HG02588 (cell line): ENCODE measurements at regions not wholly inside any gene's neighbourhood (a gene's known extent, or its start where the extent isn't known, plus 50 kb on each side); places are given as distances from the start of the nearest gene placed in this dataset.

Source experiments
- ATAC-seq: cut with Tn5 transposase; IDR thresholded peaks from one replicate; pipeline ENCODE4 v1.9.1; 2021; ENCODE audit warnings: mild to moderate bottlenecking, moderate library complexity; ENCODE audit not compliant: unreplicated experiment

DNA sequence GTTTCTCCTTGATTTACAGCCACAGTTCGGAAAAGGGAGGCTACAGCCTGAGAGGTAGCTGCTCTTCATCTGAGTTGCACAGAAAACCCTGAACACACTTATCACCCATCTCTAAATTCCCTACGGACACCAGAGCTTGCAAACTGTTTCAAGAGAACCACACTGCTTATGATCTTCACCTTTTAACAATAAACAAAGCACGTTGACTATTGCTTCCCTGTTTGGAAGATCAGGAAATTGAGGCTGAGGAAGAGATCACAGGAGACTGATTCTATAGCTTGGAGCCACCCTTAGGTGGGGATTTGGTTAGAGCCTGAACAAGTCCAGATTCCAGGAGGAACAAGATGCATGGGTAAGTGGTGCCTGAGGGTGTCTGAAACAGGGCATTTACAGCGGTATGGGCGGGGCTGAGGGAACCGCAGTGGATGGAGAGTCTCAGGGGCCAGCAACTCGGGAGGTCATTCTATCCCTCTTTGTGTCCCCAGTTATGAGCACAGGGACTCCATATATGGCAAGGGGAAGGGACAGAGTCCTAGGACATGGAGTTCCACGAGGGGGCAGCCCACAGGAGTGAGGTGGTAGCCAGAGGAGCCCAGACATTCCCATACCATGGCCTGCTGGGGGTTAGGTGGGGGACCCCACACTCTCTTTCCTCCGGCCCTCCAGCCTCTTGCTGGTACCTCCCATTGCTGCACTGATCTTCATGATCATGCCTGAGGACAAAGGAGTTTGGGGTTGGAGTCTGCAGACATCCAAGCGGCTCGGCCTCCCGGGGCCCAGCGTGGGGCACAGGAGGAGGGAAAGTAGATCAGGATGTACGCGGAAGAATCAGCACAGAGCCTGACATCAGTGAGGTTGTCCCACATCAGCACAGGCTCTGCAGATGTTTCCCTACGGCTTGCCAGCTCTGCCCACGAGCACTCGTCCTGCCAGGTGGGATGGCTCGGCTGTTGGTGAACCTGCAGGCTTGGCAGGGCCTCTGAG lies 162.3 kb upstream of the ZNF536 start:
- no peak for ATAC-seq

DNA sequence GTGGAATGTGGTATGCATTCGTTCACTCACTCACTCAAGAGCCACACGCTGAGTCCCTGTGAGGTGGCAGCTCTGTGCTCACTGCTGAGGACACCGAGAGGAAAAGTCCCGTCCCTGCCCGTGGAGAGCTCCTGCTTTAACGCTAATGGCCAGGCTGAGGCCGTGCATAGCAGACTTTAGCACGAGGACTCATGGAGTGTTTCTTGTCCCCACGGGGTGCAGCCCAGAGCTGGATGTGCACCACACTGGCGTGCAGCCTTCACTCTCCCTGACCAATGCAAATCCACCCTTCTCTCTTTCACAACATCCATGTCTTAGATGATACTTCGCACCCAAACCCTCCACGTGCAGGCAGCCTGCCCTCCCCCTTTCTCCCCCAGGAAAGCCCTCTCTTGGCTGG lies 159.6 kb upstream of the ZNF536 start:
- no peak for ATAC-seq

DNA sequence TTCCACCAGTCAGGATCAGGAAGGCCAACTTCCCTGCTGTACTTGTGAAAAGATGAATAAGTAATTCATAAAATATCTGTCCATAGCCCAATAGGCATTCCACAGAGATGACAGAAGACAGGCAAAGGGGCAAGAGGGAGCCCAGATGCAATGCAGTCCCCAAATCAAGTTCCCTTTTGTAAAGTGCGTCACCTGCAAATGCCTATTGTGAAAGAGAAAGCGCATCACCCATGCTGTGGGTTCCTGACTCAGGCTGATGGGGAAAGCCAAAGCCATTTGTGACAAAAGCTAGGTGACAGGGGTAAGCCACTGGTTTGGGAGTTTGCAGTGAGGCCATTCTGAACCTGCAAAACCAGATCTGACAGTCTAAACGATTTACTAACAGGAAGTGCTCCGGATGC lies 157.5 kb upstream of the ZNF536 start:
- ATAC-seq, result no peak

DNA sequence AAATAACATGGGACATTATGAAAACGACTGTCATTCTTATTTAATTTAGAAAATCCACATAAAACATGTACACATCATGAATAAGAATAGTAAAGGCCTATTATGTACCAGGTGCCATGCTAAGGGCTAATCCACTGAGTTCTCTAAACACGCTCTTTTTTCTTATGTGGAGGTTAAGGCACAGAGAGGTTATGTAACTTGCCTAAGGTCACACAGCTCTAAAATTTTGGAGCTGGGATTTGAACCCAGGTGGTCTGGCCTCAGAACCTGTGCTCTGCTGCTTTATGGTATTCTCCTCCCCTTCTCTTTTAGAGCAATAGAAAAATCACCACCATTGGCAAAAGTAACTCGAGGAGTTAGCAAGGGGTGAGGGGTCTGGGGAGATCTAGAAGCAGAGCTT lies 156.9 kb upstream of the ZNF536 start:
- ATAC-seq, result no peak

DNA sequence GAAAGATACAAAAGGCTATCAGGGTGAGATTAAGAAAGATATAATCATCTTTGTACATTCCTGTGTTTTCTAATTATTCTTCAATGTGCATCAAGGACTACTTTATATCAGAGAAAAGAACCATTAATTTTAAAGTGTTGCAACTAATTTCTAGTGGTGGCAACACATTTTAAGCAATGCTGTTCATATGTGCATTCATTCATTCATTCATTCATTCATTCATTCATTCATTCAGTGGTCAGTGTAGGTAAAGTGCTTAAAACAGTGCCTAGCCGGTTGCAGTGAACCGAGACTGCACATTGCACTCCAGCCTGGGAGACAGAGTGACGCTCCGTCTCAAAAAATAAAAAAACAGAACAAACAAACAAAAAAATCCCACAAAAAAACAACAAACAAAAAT lies 155.7 kb upstream of the ZNF536 start:
- no peak for ATAC-seq

DNA sequence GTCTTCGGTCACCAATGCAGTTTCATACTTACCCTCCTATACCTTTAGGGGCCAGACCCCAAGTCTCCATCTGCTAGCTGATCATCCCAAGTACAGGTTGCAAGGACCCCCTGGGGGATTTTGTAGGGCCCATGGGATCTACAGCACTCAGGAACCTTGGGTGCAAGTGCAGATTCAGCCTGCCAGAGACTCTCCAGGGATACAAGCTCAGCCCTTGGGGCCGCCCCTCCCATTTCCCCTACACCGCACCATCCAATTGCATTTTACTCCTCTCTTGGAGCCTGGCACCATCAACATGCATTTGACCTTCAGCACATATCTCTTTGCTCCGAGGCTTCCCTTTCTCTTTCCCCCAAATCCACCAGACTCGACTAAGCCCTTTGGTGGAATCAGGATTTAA lies 154.7 kb upstream of the ZNF536 start:
- no peak for ATAC-seq

DNA sequence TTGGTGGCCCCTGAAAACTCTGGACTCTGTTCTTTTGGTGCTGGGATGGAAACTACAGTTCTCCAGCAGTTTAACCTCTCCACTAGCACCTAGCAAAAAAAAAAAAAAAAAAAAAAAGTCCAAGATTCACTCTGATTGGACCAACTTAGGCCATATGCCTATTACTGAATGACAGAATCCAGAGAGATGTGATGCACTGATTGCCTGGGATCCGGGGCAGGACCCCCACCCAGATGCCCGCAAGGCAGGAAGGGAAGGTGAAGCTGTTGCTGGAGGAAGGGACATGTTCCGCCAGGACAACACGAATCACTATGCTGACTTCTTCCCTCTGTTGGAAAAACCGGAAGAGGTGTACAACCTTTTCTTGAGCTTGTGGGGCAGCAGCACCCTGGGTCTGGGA lies 152.5 kb upstream of the ZNF536 start:
- ATAC-seq, result no peak

DNA sequence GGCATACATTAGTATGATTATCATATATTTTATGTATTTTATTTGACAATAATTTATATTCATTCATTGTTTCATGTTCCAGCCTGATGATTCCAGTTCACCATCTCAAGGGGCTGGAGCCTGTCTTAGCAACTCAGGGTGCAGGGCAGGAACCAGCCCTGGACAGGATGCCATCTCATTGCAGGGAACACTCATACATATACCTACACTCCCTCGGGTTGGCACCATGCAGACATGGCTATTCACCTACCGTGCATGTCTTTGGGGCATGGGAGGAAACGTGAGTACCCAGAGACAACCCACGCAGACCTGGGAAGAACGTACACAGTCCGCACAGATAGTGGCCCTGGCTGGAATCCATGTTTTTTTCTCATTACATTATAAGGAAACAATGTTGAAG lies 151.0 kb upstream of the ZNF536 start:
- no peak for ATAC-seq

DNA sequence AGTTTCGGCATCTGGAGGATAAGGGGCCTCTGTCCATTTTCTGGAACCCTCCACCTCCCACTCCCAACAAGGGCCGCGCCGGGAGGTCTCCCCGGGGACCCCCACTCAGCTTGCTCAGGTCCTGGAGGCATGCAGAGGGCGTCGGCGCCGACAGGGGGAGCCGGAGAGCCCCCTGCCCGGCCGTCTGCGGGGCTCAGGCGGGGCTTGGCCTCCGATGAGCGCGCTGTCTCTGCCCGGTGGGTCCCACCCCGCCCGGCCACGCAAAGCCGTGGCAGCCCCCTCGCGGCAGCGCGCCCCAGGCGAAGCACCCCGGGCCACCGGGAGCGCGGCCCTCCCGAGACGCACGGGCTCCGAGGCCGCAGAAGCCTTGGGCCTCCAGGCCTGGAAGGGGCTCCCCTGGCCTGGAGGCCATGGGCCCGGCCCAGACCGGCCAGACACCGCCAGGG lies 149.7 kb upstream of the ZNF536 start:
- no peak for ATAC-seq

DNA sequence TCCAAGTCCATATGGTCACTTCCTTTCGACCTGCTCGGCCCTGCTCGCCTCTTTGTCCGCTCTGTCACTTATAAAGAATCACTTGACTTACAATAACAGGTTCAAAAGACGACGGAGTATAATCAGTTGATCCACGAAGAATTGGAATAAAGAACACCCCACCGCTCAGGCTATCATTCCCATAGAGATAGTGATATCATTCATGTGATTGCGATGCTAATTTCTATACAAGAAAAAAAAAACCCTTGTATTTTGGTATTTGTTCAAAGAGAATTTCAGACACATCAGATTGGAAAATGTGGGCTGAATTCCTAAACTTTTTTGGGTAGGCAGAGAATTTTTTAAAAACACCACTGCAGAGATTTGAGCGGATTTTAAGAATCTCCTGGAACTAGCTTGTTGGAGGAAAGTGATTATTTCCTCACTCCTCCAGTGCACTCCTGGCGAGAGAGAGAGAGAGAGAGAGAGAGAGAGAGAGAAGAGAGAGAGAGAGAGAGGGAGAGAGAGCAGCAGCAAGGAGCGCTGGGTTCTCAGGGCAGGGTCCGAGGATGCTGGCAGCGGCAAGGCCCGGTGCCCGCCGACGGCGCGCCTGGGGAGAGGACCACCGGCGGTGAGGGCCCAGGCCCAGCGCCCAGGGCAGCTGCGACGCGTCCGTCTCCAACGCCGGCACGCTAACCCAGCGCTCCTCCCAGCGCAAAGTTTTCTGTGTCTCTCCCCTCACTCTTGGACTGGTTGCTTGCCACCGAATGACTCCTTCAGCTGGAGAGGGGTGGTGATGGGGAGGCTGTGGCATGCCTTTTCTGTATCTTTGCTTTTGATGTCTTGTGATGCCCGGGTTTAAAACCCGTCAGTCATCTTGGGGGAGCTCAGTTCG lies 149.0 kb upstream of the ZNF536 start:
- no peak for ATAC-seq

DNA sequence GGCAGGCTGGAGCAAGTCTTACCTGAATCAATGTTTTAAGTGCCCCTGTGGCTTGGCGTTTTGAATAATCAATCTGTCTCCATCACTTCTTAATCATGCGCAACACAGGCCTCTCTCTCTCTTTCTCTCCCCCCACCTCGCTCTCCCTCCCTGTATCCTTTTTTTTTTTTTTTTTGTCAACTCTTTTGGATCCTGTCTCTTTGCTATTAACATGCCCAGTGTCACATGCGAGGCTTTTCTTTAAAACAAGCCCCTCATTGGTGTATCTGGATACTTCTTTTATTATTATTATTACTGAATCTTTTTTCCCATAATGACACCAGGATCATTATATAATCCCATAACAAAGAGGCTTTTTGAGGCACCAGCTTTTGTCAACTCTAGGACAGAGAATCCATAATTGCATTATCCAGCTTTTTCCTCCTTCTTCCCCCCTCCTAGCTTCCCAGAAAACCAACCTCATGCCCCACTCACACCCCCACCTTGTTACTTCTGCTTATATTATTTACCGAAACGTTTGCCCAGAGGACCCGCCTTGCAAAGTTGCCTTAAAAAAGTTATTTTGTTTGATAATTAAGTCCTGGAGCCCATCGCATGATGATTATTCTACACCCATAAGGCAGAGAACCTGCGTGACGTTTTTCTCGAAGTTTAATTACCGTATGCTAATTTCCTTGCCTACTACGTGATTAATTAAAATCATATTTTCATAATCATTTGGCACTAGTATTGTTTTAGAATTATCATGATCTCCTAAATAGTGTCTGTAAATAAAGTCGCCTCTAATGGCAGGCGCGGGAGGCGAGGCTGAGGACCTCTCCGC lies 148.1 kb upstream of the ZNF536 start:
- no peak for ATAC-seq

DNA sequence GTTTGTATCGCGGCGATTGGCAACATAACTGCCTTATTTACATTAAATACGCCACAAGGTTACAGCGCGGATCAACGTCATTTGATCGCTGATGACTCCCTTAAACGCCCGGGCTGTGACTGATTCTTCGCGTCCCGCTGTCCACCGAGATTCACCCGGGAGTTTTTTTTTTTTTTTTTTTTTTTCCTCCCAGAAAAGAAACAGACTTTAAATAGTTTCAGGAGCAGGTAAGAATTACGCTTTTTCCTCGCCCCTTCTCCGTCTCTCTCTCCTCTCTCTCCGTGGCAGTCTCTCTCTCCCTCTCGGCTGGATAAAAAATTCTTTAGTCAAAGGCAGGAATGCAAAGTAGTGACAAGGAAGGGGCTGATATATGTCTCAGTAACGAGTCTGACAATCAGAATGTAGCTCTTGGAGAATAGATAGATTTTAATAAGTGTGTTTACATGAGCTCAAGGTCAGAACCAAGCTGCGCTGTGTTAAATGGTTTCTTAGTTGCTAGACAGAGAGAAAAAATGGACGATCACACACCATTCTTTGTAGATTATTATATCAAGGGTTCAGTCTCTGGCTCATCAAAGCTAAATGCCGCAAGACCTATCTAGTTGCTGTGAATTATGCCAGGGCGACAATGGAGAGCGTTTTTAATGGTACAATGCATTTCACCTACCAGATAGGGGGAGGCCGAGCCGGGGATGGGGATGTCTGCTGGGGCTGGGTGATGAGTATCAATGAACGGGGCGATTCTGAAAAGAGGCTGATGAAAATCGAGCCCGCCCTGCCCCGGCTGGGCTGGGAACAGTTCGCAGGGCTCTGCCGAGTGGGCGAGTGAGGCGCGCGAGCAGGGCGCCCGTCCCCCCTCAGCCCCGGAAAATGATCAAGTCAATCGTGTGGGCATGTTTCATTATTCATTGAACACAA lies 147.2 kb upstream of the ZNF536 start:
- no peak for ATAC-seq

DNA sequence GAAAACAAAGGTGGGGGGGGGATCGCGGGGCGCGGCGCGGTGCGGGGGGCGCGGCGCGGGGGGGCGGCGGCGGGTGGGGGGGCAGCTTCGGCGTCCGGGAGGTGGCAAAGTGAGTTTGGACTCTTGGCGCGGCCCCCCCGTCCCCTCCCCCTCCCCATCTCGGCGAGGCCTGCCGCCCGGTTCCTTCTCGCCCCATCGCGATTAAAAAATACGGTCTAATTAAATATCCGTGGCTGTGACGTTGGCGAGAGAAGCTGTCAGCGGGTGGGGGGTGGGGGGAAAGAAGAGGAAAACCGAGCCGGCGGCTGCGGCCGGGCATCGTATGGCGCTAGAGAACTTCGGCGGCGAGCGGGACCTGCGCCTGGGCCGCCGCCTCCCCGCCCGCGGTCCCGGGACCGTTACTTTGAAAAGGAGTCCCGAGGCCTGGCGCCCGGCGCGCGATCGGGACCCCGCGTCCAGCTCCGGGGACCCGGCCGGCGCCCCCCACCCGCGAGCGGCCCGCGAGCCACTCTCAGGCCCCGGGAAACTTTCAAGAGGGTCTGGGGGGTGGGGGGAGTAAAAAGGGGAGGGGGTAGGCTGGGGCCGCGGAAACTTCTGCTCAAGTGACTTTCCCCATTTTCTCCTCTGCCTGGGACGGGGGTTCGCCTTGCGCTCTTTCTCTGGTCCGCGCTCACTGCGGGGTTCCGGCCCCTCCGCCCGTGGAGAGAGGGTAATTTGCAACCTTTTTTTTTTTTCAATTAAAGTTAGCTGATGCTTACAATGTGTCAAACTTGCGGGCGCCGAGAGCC lies 146.3 kb upstream of the ZNF536 start:
- no peak for ATAC-seq

DNA sequence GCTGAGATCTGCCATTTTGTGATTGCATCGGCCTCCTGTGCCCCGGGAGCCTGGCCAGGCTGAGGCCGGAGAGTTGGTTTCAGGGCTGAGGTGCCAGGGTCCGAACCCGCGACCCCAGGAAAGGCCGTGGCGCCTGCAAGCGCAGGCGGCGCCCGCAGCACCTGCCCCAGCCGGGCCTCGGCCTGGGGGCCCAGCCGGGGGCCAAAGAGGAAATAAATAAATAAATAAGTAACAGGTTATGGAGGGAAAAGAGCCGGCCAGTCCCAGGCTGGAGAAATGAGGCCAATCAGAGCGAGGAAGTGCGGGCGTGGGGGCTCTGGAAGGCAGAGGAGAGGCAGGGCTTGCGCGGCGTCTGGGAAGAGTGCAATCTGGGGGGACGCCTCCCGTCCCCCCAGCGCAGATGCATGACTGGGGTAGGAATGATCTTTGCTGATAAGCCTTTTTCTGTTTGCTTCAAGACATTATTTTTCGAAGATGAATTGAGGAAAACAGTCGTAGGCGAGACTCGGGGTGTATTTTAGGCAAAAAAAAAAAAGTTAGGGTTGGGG lies 145.6 kb upstream of the ZNF536 start:
- ATAC-seq, result no peak

DNA sequence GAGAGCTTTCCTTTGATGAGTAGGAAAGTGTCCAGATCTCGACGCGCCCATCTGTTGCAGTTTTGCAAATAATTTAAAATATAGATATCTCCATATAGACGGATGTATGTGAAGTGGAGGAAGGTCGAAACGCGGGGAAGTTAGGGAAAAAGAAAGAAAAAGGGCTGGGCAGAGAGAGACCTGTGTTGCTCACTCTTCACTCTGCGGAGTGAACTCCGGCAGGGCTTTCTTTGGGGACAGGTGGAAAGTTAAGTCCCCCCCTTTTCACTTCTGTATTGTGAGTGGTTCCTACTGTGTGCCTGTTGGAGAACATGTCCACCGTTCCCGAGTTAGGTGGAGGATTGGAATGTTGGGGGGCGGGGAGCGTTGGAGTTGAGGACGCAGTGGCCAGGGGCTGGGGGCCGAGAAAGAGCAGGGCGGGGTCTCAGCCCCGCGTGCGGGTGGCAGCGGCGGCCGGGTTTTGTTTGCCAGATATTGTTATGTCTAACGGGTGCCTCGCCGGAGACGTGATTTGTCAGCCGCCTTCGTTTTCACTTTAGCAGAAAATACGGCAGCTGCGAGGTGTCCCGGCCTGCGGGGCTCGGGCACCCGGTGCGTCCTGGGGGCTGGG lies 145.1 kb upstream of the ZNF536 start:
- ATAC-seq, result no peak

DNA sequence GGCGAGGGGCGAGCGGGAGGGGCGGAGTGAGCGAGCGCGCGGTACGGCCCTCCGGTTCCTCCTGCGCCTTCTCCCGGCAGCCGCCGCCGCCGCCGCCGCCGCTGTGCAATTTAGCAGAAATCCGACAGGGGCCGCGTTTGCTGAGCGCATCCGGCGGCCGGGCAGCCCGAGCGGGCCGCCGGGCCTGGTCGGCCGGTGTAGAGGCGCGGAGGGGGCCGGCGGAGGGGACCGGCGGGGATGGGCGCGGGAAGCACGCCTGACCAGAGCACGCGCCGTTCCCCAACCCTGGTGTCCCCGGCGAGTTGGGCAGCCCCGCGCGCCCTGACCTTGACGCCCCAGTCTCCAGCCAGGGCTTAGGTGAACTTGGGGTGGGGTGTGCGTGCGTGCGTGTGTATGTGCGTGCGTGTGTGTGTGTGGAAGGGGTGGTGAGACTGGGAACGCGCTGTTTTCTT lies 144.5 kb upstream of the ZNF536 start:
- ATAC-seq, result peak; percentile 70

DNA sequence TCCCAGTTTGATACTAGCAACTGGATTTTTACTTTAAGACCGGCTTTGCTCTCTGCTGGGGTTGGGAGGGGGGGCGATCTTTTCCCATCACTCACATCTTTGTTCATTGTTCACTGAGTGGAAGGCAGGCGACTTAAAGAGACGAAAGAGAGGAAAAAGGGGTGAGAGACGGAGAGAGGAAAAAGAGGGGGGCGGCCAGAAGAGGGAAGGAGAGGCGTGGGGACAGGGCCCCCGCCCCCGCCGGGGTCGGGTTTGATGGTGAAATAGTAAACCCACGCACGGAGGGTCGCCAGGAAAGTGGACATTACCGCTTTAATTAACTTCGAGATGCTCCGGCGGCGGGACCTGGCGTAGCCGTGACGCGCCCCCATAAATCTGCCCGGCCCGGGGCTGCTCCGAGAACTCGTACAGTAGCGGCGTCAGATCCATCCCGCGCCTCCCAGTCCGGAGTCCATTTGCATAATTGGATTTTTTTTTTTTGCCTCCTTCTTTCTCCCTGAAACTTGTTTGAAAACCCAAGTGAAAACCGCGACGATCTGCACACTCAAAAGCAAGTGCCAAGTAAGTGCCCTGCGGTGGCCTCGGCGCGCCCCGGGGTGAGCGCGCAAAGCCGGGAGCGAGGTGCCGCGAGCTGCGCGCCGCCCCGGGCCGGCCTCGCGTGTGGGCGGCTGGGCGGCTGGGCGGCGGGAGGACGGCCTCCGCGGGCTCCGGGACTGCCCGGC lies 143.9 kb upstream of the ZNF536 start:
- ATAC-seq, result no peak
